ENCODE measurements at regions not wholly inside any gene's neighbourhood (a gene's known extent, or its start where the extent isn't known, plus 50 kb on each side); places are given as distances from the start of the nearest gene placed in this dataset.
"Not testable (repeated sequence)": the region's sequence is repeated elsewhere in the genome, so short reads cannot be mapped to it uniquely, and the experiment has no call there.

GRCh38 chr6:104466306-104466705 lies 393.4 kb downstream of the HACE1 start:
- Histone ChIP-seq H3K4me3 (ENCODE audit: low read length) (no peak overlapping the region), H3K9me3 (ENCODE audit: low read depth, low read length) (no peaks in the 10 kb centered on the region), H3K4me1 (ENCODE audit: insufficient read depth, low read length) (no peaks in the 10 kb centered on the region), H3K27me3 (ENCODE audit: insufficient read depth, low read length) (no peaks in the 10 kb centered on the region)

GRCh38 chr6:104462811-104463599 lies 396.7 kb downstream of the HACE1 start:
- no peaks in the 10 kb centered on the region for H3K27me3 ChIP-seq (ENCODE audit: insufficient read depth, low read length)
- H3K9me3 ChIP-seq (ENCODE audit: low read depth, low read length) = no peaks in the 10 kb centered on the region
- H3K4me3 ChIP-seq (ENCODE audit: low read length) = no peak overlapping the region
- H3K4me1 ChIP-seq (ENCODE audit: insufficient read depth, low read length) = no peaks in the 10 kb centered on the region

- Histone ChIP-seq H3K4me3 (ENCODE audit: low read length) (no peak overlapping the region), H3K4me1 (ENCODE audit: insufficient read depth, low read length) (no peaks in the 10 kb centered on the region), H3K27me3 (ENCODE audit: insufficient read depth, low read length) (no peaks in the 10 kb centered on the region), H3K9me3 (ENCODE audit: low read depth, low read length) (no peaks in the 10 kb centered on the region)
Observed at GRCh38 chr6:104460738-104461483, 398.8 kb downstream of the HACE1 start.

GRCh38 chr6:104459543-104459942 lies 400.2 kb downstream of the HACE1 start:
- no peak overlapping the region for H3K4me3 ChIP-seq (ENCODE audit: low read length)
- H3K4me1 ChIP-seq (ENCODE audit: insufficient read depth, low read length) = no peaks in the 10 kb centered on the region
- no peaks in the 10 kb centered on the region for H3K9me3 ChIP-seq (ENCODE audit: low read depth, low read length)
- no peaks in the 10 kb centered on the region for H3K27me3 ChIP-seq (ENCODE audit: insufficient read depth, low read length)

GRCh38 chr6:104449918-104450317 lies 409.8 kb downstream of the HACE1 start:
- Histone ChIP-seq H3K9me3 (ENCODE audit: low read depth, low read length) (no peaks in the 10 kb centered on the region), H3K4me3 (ENCODE audit: low read length) (no peak overlapping the region), H3K4me1 (ENCODE audit: insufficient read depth, low read length) (no peaks in the 10 kb centered on the region), H3K27me3 (ENCODE audit: insufficient read depth, low read length) (no peaks in the 10 kb centered on the region)

GRCh38 chr6:104446101-104447080 lies 413.3 kb downstream of the HACE1 start:
- not testable (repeated sequence) for H3K27me3 ChIP-seq (ENCODE audit: insufficient read depth, low read length); H3K9me3 ChIP-seq (ENCODE audit: low read depth, low read length); H3K4me3 ChIP-seq (ENCODE audit: low read length); H3K4me1 ChIP-seq (ENCODE audit: insufficient read depth, low read length)

GRCh38 chr6:104434519-104434918 lies 425.2 kb downstream of the HACE1 start:
- H3K4me3 ChIP-seq (ENCODE audit: low read length) = no peak overlapping the region
- no peaks in the 10 kb centered on the region for H3K9me3 ChIP-seq (ENCODE audit: low read depth, low read length)
- H3K27me3 ChIP-seq (ENCODE audit: insufficient read depth, low read length) = no peaks in the 10 kb centered on the region
- no peaks in the 10 kb centered on the region for H3K4me1 ChIP-seq (ENCODE audit: insufficient read depth, low read length)

GRCh38 chr6:104431096-104431495 lies 428.6 kb downstream of the HACE1 start:
- Histone ChIP-seq H3K27me3 (ENCODE audit: insufficient read depth, low read length) (no peaks in the 10 kb centered on the region), H3K4me3 (ENCODE audit: low read length) (no peak overlapping the region), H3K9me3 (ENCODE audit: low read depth, low read length) (no peaks in the 10 kb centered on the region), H3K4me1 (ENCODE audit: insufficient read depth, low read length) (no peaks in the 10 kb centered on the region)

GRCh38 chr6:104428184-104428583 lies 431.5 kb downstream of the HACE1 start:
- Histone ChIP-seq H3K4me1 (ENCODE audit: insufficient read depth, low read length) (no peaks in the 10 kb centered on the region), H3K4me3 (ENCODE audit: low read length) (no peak overlapping the region), H3K27me3 (ENCODE audit: insufficient read depth, low read length) (no peaks in the 10 kb centered on the region)

GRCh38 chr6:104423691-104424090 lies 436.0 kb downstream of the HACE1 start:
- H3K27me3 ChIP-seq (ENCODE audit: insufficient read depth, low read length) = no peaks in the 10 kb centered on the region
- H3K9me3 ChIP-seq (ENCODE audit: low read depth, low read length) = no peaks in the 10 kb centered on the region
- no peaks in the 10 kb centered on the region for H3K4me1 ChIP-seq (ENCODE audit: insufficient read depth, low read length)
- H3K4me3 ChIP-seq (ENCODE audit: low read length) = no peak overlapping the region

More at GRCh38 chr6:104428184-104428583, 431.5 kb downstream of the HACE1 start:
- no peaks in the 10 kb centered on the region for H3K9me3 ChIP-seq (ENCODE audit: low read depth, low read length)

GRCh38 chr6:104421650-104422049 lies 438.1 kb downstream of the HACE1 start:
- H3K4me3 ChIP-seq (ENCODE audit: low read length) = no peak overlapping the region
- no peaks in the 10 kb centered on the region for H3K4me1 ChIP-seq (ENCODE audit: insufficient read depth, low read length)
- H3K27me3 ChIP-seq (ENCODE audit: insufficient read depth, low read length) = no peaks in the 10 kb centered on the region
- no peaks in the 10 kb centered on the region for H3K9me3 ChIP-seq (ENCODE audit: low read depth, low read length)

- no peaks in the 10 kb centered on the region for H3K9me3 ChIP-seq (ENCODE audit: low read depth, low read length)
- H3K27me3 ChIP-seq (ENCODE audit: insufficient read depth, low read length) = no peaks in the 10 kb centered on the region
- H3K4me3 ChIP-seq (ENCODE audit: low read length) = no peak overlapping the region
- H3K4me1 ChIP-seq (ENCODE audit: insufficient read depth, low read length) = no peaks in the 10 kb centered on the region
Observed at GRCh38 chr6:104418839-104419238, 440.9 kb downstream of the HACE1 start.

GRCh38 chr6:104418125-104418524 lies 441.6 kb downstream of the HACE1 start:
- H3K4me3 ChIP-seq (ENCODE audit: low read length) = no peak overlapping the region

GRCh38 chr6:104414723-104415122 lies 445.0 kb downstream of the HACE1 start:
- no peaks in the 10 kb centered on the region for H3K27me3 ChIP-seq (ENCODE audit: insufficient read depth, low read length)
- no peaks in the 10 kb centered on the region for H3K4me1 ChIP-seq (ENCODE audit: insufficient read depth, low read length)
- no peaks in the 10 kb centered on the region for H3K9me3 ChIP-seq (ENCODE audit: low read depth, low read length)
- no peak overlapping the region for H3K4me3 ChIP-seq (ENCODE audit: low read length)

More at GRCh38 chr6:104418125-104418524, 441.6 kb downstream of the HACE1 start:
- Histone ChIP-seq H3K9me3 (ENCODE audit: low read depth, low read length) (no peaks in the 10 kb centered on the region), H3K4me1 (ENCODE audit: insufficient read depth, low read length) (no peaks in the 10 kb centered on the region), H3K27me3 (ENCODE audit: insufficient read depth, low read length) (no peaks in the 10 kb centered on the region)

- no peak overlapping the region for H3K4me3 ChIP-seq (ENCODE audit: low read length)
- H3K9me3 ChIP-seq (ENCODE audit: low read depth, low read length) = no peaks in the 10 kb centered on the region
- no peaks in the 10 kb centered on the region for H3K4me1 ChIP-seq (ENCODE audit: insufficient read depth, low read length)
- no peaks in the 10 kb centered on the region for H3K27me3 ChIP-seq (ENCODE audit: insufficient read depth, low read length)
Observed at GRCh38 chr6:104413767-104414166, 446.0 kb downstream of the HACE1 start.

All from mononuclear cell (primary cell).